Stimulated activated CD4-positive, alpha-beta T cell treated with anti-CD3 and anti-CD28 coated beads, Interleukin-2, amount 100 ng/mL, for 48 hours (primary cell): ENCODE measurements at regions not wholly inside any gene's neighbourhood (a gene's known extent, or its start where the extent isn't known, plus 50 kb on each side); places are given as distances from the start of the nearest gene placed in this dataset.

Experiments used
- DNase-seq, 2 donors: peaks; one replicate each; pipeline ENCODE4 v3.0.0-alpha.2; 2020

- no peak for DNase-seq
These were observed 148.2 kb upstream of the FSTL4 start for GRCh38 chr5:133760532-133760931.

- no peak for DNase-seq
These were observed 146.3 kb upstream of the FSTL4 start for GRCh38 chr5:133758641-133759040.

GRCh38 chr5:133757396-133757945 lies 145.1 kb upstream of the FSTL4 start:
- no peak for DNase-seq

GRCh38 chr5:133756756-133757155 lies 144.4 kb upstream of the FSTL4 start:
- DNase-seq, result no peak

GRCh38 chr5:133756036-133756435 lies 143.7 kb upstream of the FSTL4 start:
- DNase-seq, result no peak

- DNase-seq, result peak; percentile 9 to 15
These were observed 142.3 kb upstream of the FSTL4 start for GRCh38 chr5:133754575-133755169.

- DNase-seq, result no peak
These were observed 141.5 kb upstream of the FSTL4 start for GRCh38 chr5:133753856-133754255.

GRCh38 chr5:133751846-133752245 lies 139.5 kb upstream of the FSTL4 start:
- DNase-seq, result no peak

GRCh38 chr5:133751421-133751820 lies 139.1 kb upstream of the FSTL4 start:
- DNase-seq, result no peak

GRCh38 chr5:133750856-133751255 lies 138.5 kb upstream of the FSTL4 start:
- DNase-seq, result no peak

- DNase-seq, result no peak
These were observed 138.0 kb upstream of the FSTL4 start for GRCh38 chr5:133750356-133750755.

- no peak for DNase-seq
These were observed 137.1 kb upstream of the FSTL4 start for GRCh38 chr5:133749331-133749985.

- DNase-seq, result peak; percentile 9 to 26
These were observed 134.5 kb upstream of the FSTL4 start for GRCh38 chr5:133746834-133747233.

- DNase-seq, result no peak
These were observed 132.6 kb upstream of the FSTL4 start for GRCh38 chr5:133744960-133745308.

- DNase-seq, result no peak
These were observed 132.0 kb upstream of the FSTL4 start for GRCh38 chr5:133744051-133744959.

- no peak for DNase-seq
These were observed 130.2 kb upstream of the FSTL4 start for GRCh38 chr5:133742431-133742988.

- DNase-seq, result no peak
These were observed 129.5 kb upstream of the FSTL4 start for GRCh38 chr5:133741818-133742355.

- DNase-seq, result no peak
These were observed 129.1 kb upstream of the FSTL4 start for GRCh38 chr5:133741396-133741795.

- DNase-seq, result no peak
These were observed 126.9 kb upstream of the FSTL4 start for GRCh38 chr5:133739181-133739780.

- no peak for DNase-seq
These were observed 125.9 kb upstream of the FSTL4 start for GRCh38 chr5:133738271-133738670.

GRCh38 chr5:133736512-133736911 lies 124.2 kb upstream of the FSTL4 start:
- DNase-seq, result no peak

- DNase-seq, result no peak
These were observed 123.0 kb upstream of the FSTL4 start for GRCh38 chr5:133735346-133735745.

GRCh38 chr5:133734916-133735315 lies 122.6 kb upstream of the FSTL4 start:
- DNase-seq, result no peak
